ENCODE measurements at regions not wholly inside any gene's neighbourhood (a gene's known extent, or its start where the extent isn't known, plus 50 kb on each side); places are given as distances from the start of the nearest gene placed in this dataset.
"Not testable (repeated sequence)": the region's sequence is repeated elsewhere in the genome, so short reads cannot be mapped to it uniquely, and the experiment has no call there.

DNA sequence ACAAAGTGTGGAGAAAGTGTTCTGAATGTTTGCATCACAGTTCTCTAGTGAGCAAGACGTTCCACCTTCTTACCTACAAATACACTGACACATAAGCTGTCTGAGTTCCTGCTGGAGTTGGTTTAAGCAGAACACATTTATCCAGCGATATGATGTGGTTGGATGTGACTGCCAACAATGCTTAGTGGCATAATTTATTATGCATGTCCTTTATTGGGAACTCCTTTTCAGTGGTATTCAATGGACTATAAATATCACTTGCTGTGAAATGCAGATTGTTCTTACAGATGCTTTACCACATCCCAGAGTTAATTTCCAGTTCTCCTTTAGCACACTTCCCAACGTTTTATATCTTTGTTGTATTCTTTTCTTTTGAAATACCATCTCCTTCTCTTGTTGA is 222.2 kb downstream of the LURAP1L start:
- DNase-seq (ENCODE audit: low spot score): no peak

DNA sequence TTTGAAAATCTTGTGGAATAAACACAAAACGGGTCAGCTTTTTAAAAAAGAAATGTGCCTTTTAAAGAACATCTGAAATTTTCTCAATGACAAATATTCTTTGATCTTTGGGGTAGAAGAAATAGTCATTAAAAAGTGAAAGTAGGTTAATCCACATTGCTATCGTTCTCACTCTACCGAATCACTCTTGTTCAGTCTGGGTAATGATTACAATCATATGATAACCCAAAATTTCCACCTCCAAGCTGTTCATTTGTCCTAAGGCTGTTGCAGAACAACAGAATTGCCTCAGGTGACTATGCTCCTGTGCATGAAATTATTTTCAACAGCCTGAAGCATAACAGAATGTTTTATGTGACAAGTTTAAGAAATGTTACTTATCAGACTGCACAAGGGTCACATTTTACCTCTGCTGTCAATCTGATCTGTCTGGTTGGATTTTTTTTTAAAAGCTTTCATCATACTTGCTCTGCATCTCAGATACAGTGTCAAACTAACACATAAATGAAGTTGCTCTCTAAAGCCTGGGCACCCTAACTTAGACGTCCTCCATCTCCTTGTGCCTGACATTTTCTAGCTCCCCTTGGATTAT is 227.3 kb downstream of the LURAP1L start:
- DNase-seq (ENCODE audit: low spot score): no peak

DNA sequence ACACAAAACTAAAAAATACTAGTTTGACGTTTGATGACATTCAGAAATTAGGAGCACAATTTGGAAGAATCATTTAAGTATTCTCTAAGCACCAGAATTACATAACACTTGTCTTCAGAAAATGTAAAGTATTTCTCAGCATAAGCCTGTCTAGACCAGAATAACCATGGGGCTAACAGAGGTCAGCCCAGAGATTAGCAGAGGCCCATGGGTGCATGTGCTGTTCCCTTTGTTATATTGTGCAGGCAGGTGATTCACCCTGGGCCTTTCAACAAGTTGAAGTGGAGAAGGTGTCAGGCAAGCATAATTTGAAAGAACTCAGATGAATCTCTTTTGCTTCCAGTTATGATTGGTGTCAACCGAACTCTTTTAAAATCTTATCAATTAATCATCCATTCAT is 227.9 kb downstream of the LURAP1L start:
- no peak for DNase-seq (ENCODE audit: low spot score)

DNA sequence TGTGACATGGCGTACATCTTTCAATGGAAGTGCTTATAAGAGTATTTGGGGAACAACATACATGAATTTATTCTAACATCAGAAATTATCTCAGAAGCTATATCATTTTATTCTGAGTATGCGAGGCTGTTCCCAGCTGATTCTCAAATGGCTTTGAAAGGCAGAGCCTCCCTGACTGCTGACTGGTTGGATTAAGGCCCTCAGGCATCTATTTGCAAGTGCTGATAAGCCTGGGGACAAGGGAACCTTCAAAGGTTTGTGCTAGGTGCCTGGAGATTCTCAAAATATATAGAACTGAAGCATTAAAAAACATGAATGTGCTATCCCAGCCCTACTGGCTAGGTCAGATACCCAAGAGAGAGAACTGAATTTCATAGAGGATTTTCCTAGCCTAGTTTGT is 235.1 kb downstream of the LURAP1L start:
- DNase-seq (ENCODE audit: low spot score): no peak

DNA sequence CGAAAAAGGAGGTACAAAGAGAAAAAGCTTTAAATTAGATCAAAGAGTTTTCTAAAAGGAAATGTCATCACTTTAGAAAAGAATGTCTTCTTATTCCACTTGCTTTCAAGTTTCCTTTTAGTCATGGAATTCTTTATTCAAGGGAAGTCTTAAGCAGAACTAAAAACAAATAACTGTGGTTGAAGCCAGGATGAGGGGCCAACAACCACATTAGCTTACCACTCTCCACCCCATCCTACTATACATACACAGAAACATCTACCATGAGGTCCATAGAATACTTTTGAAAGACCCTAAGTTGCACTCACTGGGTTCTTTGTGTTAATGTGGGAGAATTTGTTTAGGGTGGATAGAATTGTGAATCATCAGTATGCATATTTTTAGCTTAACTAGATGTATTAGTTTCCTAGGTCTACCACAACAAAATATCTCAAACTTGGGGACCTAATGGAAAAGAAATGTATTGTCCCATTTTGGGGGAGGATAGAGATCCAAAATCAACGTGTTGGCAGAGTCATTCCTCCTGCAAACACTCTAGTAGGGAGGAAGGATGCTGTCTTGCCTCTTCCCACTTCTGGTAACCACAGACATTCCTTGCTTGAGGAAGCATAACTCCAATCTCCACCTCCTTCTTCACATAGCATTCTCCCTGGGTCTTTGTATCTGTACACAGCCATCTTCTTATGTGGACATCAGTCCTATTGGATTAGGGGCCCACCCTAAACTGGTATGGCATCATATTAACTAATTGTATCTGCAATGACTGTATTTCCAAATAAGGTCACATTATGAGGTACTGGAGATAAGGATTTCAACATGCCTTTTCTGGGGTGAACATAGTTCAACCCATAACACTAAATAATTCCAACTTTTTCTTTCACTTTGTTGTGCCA is 239.4 kb downstream of the LURAP1L start:
- no peak for DNase-seq (ENCODE audit: low spot score)

DNA sequence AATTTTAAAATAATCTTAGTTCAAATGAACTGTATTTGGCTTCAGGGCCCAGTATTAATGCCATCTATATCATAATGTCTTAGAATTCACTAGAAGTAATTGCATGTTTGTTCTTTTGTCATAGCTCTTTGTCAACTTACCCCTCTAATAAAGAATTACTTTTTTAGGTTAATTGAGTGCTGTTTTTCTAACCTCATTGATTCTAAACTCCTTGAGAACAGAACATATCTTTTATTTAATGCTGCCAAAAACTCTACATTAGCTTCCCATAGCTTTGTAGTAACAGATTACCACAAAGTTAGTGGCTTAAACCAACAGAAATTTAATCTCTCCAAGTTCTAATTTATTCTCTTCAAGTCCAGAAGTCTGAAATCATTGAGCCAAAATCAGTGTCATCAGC is 242.4 kb downstream of the LURAP1L start:
- no peak for DNase-seq (ENCODE audit: low spot score)

DNA sequence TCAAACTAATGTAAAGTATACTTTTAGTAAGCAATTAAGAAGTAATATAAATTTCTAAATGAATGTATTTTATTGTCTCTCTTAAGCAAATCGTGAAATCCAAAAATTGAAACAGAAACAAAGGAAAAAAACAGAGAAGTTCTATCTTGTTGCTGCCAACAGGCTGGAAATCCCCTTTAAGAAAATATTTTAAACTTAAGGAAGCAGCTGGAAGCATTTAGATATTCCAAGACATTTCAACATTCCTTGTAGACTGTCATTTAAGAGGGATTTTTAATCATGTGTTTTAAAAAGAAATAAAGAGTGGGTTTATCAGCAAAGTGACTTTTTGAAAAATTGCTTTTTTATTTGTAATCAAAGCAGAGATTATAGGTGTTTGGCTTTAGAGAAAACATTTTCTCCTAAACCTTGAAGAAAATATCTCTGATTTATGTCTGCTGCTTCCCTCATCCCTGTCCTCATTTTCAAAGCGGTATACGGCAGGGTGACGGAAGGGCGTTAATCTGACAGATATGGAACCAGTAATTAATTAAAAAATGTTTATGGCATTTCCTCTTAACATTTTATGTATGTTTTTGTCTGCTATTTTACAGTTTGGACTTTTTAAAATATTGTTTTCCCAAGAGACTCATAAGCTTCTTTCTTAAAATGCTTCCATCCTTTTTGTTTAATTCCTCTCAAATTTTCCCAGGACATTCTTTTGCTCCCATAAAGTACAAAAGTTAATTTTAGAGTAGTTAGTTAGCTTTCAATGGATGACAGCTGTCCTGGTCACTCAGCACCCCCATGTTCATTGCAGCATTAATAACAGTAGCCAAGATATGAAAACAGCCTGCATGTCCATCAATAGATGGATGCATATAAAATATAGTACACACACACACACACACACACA is 245.6 kb downstream of the LURAP1L start:
- DNase-seq (ENCODE audit: low spot score): no peak

DNA sequence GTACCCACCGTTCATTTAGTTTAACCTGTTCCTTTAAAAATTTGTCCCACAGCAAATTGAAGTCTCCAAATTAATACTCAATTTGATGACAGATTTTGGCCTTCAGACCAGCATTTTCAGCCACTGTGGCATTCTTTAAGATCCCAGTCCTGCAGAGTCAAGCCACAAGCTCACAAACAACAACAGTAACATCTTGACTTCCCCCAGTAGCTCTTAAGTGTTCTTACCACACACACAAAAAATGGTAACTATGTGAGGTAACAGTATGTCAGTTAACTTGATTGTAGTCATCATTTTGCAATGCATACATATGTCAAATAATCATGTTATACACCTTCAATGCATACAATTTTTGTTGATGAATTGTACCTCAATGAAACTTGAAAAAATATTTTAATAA is 247.9 kb downstream of the LURAP1L start:
- DNase-seq (ENCODE audit: low spot score): no peak

DNA sequence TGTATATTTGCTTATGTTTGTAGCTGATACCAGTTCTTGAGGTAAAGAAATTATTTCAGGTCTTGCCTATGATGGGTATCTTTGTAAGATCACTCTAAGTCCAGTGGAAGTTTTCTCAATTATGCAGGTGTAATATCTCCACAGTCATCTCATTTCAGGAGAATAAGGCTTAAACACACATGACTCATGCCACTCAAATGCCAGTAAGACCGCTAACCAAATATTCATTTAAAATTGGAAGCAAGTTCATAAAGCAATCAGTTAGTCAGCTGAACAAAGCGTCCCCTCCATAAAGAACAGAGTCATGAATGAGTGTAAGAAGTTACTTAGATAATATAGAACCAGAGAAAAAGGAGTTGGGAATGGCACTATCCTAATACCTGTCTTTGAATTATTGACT is 248.7 kb downstream of the LURAP1L start:
- DNase-seq (ENCODE audit: low spot score): no peak

DNA sequence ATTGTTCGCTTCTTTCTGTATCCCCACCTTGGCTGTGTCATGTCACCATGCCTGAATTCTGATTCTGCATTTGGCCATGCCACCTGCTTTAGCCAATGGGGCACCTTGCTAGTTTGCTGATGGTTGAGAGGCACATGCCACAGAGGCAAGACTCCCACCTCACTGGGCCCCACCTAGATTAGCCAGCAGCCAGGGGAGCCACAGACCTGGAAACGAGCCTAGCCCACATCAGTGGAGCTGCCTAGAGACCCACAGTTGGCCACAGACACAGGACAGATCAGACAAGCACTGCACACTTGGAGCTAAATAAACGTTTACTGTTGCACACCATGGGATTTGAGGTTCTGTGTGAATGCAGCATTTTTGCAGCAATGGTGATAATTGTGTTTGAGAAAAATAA is 252.1 kb downstream of the LURAP1L start:
- DNase-seq (ENCODE audit: low spot score): no peak

DNA sequence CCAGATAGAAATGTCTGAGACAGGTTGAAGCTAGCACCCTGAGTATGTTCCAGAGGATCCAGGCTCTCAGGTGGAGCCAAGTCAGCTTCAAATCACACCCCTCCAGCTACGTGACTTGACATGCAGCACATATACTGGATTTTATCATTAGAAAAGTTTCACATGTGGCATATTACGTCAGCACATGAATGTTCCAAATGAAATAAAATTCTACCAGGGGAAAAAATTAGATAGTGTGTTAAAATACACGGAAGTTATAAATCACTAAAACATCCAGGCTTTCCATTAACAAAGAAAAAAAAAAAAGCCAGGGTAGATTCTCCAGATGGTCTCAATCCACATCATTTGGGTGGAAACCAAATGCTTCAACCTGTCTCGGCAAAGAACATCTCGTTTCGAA is 251.6 kb downstream of the MPDZ start:
- no peak for DNase-seq (ENCODE audit: low spot score)

DNA sequence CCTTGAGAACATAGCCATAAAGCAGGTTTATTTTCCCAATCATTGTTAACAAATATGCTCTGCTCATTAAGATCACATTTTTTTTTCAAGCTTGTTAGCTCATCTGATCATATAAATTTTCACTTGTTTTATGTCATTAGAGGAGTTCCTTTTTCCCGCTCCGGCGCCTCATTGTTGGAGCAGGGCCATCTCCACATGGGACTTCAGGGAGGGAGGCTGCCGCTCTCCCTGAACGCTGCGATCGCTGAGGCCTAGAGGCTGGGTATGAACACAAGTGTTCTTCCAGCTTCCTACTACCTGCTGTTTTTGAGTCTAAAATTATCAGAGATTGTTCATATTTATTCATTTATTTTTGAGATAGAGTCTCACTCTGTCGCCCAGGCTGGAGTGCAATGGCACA is 246.9 kb downstream of the MPDZ start:
- DNase-seq (ENCODE audit: low spot score): no peak

DNA sequence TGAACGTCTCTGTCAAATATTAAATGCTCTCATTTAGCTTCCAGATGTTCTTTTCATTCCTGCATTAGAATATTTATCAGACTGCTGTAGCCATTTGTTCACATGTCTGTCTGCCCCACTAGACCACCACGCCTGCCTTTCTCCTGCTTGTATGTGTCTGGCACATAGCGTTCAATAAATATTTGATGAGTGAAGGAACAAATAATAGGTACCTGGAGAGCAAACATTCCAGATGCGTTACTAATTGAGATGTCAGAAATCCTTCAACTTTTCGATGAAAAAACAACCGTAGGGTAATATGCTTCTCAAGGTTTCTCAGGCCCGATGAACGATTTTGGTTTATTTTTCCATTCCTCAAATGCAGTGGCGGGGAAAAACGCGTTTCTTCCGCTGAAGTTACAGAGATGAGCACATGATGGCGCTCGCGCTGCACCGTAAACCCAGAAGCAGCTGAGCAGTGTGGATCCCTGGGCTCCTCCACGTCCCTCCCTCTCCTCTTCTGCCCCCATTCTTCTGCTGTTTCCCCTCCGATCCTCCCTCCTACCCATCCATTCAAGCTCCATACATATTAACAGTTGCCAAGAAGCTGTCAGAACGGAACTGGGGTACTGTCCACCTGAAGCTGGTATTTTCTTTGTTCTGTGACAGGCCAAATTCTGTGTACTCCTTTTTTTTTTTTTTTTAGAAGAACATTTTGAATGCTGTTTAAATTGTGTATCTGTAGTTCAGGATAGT is 245.4 kb downstream of the MPDZ start:
- peak; percentile 82 for DNase-seq (ENCODE audit: low spot score)

DNA sequence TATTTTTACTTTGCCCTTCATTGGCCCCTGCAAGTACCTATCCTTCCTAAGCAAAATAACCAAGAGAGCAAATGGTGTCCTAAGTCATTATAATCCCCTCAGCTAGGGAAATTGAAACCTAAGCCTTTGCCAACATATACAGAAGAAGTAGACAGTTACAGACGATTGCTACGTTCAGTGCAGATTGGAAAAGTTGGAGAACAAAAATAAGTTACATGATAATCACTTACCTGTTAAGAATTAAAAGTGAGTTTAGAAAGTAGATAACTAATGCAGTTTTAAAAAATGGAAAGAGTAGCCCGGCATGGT is 244.8 kb downstream of the MPDZ start:
- DNase-seq (ENCODE audit: low spot score): no peak

DNA sequence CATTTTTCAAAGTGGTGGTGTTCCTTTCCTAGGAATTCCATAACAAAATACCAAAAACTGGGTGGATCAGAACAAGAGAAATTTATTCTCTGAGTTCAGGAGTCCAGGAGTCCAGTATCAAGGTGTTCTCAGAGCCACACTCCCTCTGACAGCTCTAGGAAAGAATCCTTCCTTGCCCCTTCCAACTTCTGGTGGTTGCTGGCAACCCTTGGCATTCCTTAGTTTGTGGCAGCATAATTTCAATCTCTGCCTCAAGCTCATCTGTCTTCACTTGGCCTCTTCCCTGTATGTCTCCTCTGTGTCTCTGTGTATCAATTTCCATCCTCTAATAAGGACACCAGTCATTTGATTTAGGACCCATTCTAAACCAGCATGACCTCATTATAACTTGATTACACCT is 243.7 kb downstream of the MPDZ start:
- DNase-seq (ENCODE audit: low spot score): no peak

DNA sequence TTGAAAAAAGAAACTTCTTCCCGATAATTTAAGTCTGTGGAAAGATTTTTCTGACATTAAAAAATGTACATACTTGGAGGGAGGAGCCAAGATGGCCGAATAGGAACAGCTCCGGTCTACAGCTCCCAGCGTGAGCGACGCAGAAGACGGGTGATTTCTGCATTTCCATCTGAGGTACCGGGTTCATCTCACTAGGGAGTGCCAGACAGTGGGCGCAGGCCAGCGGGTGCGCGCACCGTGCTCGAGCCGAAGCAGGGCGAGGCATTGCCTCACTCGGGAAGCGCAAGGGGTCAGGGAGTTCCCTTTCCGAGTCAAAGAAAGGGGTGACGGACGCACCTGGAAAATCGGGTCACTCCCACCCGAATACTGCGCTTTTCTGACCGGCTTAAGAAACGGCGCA is 241.7 kb downstream of the MPDZ start:
- not testable (repeated sequence) for DNase-seq (ENCODE audit: low spot score)

DNA sequence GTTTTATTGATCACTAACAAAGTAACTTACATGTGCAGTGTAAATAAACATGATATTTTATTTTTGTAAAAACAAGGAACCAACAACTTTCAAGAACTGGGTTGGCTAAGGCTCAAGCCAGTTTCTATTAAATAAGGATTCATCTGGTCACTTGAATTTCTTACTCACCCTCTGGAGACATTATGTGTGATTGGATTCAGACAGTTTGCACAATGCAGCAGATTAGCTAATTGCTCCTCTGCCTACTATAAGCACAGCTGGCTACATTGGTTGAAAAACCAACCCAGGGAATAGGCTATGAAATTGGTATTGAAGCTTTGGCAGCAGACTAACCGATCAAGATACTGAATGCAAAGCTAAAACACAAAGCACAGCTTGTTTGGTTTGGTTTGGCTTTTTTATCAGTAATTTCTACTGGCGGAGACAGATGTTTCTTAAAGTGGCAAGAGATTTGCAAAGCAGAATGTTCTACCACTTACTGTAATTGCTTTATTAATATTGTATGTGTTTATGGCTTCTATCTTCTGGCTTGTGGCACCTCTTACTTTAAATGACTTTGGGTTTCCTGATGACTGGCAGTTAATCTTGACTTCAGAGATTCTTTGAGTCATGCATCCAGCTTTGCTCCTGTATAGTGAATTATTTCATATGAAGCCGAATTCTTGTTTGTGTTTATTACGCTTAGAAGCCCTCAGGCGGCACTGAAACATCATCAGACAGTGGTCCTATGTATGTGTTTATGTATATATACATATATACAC is 231.5 kb downstream of the MPDZ start:
- no peak for DNase-seq (ENCODE audit: low spot score)

DNA sequence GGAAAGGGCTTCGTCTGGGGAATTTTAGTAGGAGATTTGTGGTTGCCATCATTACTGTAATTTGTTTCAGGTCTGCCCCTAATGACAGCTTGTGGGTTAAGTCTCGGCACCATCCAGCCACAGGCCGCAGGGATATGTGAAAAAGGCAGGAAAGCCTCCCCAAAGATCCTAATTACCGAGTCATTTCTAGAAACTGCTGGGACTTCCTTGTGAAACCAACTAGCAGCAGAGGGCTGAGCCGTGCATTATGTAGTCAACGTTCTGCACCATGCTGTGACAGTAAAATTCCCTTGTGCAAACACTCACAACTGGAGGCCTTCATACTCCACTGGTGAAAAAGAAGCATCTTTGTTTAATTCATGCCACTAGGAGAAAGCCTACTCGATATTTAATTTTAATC is 230.3 kb downstream of the MPDZ start:
- DNase-seq (ENCODE audit: low spot score): no peak

DNA sequence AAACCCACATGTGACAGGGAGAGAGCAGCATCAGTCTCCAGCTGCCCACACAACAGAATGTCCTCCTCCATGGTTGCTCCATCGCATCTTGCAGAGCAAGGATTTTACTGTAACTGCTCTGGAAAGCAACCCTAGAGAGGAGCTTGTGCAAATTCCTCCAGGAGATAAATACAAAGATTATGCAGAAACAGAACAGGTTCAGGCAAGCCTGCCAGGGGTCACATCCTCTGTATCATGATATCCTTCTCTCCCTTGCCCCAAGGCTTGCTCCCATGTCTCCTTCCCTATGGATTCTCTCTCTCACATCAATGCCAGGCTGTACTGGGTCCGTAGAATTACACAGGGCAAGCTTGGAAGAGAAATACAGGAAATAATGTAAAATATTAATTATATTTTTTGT is 226.0 kb downstream of the MPDZ start:
- no peak for DNase-seq (ENCODE audit: low spot score)

DNA sequence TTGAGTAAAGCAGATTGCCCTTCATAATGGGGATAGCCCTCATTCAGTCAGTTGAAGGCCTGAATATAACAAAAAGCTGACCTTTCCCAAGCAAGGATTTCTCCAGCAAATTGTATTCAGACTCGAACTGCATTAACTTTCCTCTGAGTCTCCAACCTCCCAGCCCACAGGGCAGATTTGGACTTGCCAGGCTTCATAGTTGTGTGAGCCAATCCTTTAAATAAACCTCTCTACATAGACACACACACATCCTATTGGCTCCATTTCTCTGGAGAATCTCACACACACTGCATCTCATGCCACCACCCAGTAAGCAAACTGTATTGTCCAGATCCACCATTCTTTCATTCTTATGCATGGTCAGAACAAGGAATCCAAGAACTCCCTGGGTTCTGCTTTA is 225.1 kb downstream of the MPDZ start:
- no peak for DNase-seq (ENCODE audit: low spot score)
